CMK (cell line): ENCODE measurements at regions not wholly inside any gene's neighbourhood (a gene's known extent, or its start where the extent isn't known, plus 50 kb on each side); places are given as distances from the start of the nearest gene placed in this dataset.

Experiments used
- DNase-seq: peaks from one replicate; pipeline ENCODE4 v3.0.0-alpha.2; 2010; ENCODE audit warnings: low read depth

- no peak for DNase-seq
These were observed 210.5 kb downstream of the CTTN start for GRCh38 chr11:70608568-70609470.

- DNase-seq = no peak
These were observed 212.5 kb downstream of the CTTN start for GRCh38 chr11:70610566-70611565.

GRCh38 chr11:70611821-70612220, 213.5 kb downstream of the CTTN start:
- no peak for DNase-seq

GRCh38 chr11:70612459-70613141, 214.3 kb downstream of the CTTN start:
- DNase-seq = no peak

- DNase-seq = no peak
These were observed 215.8 kb downstream of the CTTN start for GRCh38 chr11:70614034-70614681.

- DNase-seq = no peak
These were observed 216.9 kb downstream of the CTTN start for GRCh38 chr11:70615036-70615875.

- DNase-seq = no peak
These were observed 218.0 kb downstream of the CTTN start for GRCh38 chr11:70616317-70616716.

GRCh38 chr11:70616938-70617654, 218.8 kb downstream of the CTTN start:
- no peak for DNase-seq

GRCh38 chr11:70618431-70619101, 220.2 kb downstream of the CTTN start:
- no peak for DNase-seq

- DNase-seq = no peak
These were observed 221.3 kb downstream of the CTTN start for GRCh38 chr11:70619591-70619990.

- no peak for DNase-seq
These were observed 222.3 kb downstream of the CTTN start for GRCh38 chr11:70620510-70621184.

- DNase-seq = no peak
These were observed 222.9 kb downstream of the CTTN start for GRCh38 chr11:70621241-70621640.

GRCh38 chr11:70622091-70622490, 223.8 kb downstream of the CTTN start:
- DNase-seq = no peak

GRCh38 chr11:70623906-70624597, 225.7 kb downstream of the CTTN start:
- DNase-seq = no peak

- DNase-seq = no peak
These were observed 226.3 kb downstream of the CTTN start for GRCh38 chr11:70624598-70624993.

GRCh38 chr11:70625051-70625450, 226.7 kb downstream of the CTTN start:
- DNase-seq = no peak

GRCh38 chr11:70625582-70626518, 227.5 kb downstream of the CTTN start:
- no peak for DNase-seq
